ENCODE measurements at regions not wholly inside any gene's neighbourhood (a gene's known extent, or its start where the extent isn't known, plus 50 kb on each side); places are given as distances from the start of the nearest gene placed in this dataset.
A peak's percentile ranks its signal among the peaks of the same experiment; 100 is the strongest.

- H3K9me3 Mint-ChIP-seq (ENCODE audit: low read depth): no peaks in the 10 kb centered on the region
- H3K27me3 Mint-ChIP-seq: no peaks in the 10 kb centered on the region
- H3K27ac Mint-ChIP-seq: no peak overlapping the region
- peaks cover 7% of the 10 kb centered on the region for H3K4me1 Mint-ChIP-seq (ENCODE audit: low read depth)
- no peak overlapping the region for H3K4me3 Mint-ChIP-seq
- no peaks in the 10 kb centered on the region for H3K36me3 Mint-ChIP-seq
Measured at GRCh38 chr2:7604456-7604855, 687.2 kb downstream of the RNF144A start.

GRCh38 chr2:7607441-7608173 lies 690.4 kb downstream of the RNF144A start:
- Mint-ChIP-seq H3K4me1 (ENCODE audit: low read depth) (peaks cover 31% of the 10 kb centered on the region), H3K4me3 (no peak overlapping the region), H3K27ac (no peak overlapping the region), H3K27me3 (no peaks in the 10 kb centered on the region), H3K36me3 (no peaks in the 10 kb centered on the region), H3K9me3 (ENCODE audit: low read depth) (no peaks in the 10 kb centered on the region)

GRCh38 chr2:7609556-7609955 lies 692.3 kb downstream of the RNF144A start:
- Mint-ChIP-seq H3K27ac (peak overlapping the region; percentile 25), H3K36me3 (no peaks in the 10 kb centered on the region), H3K4me3 (no peak overlapping the region), H3K9me3 (ENCODE audit: low read depth) (no peaks in the 10 kb centered on the region), H3K4me1 (ENCODE audit: low read depth) (peaks cover 31% of the 10 kb centered on the region), H3K27me3 (no peaks in the 10 kb centered on the region)

GRCh38 chr2:7609974-7610373 lies 692.8 kb downstream of the RNF144A start:
- Mint-ChIP-seq H3K4me1 (ENCODE audit: low read depth) (peaks cover 31% of the 10 kb centered on the region), H3K4me3 (no peak overlapping the region), H3K36me3 (no peaks in the 10 kb centered on the region), H3K9me3 (ENCODE audit: low read depth) (no peaks in the 10 kb centered on the region), H3K27ac (peak overlapping the region; percentile 25), H3K27me3 (no peaks in the 10 kb centered on the region)

- no peaks in the 10 kb centered on the region for H3K9me3 Mint-ChIP-seq (ENCODE audit: low read depth)
- no peak overlapping the region for H3K27ac Mint-ChIP-seq
- H3K36me3 Mint-ChIP-seq: no peaks in the 10 kb centered on the region
- H3K4me1 Mint-ChIP-seq (ENCODE audit: low read depth): peaks cover 31% of the 10 kb centered on the region
- no peaks in the 10 kb centered on the region for H3K27me3 Mint-ChIP-seq
- H3K4me3 Mint-ChIP-seq: no peak overlapping the region
Measured at GRCh38 chr2:7611750-7612149, 694.5 kb downstream of the RNF144A start.

GRCh38 chr2:7612969-7613368 lies 695.8 kb downstream of the RNF144A start:
- no peak overlapping the region for H3K4me3 Mint-ChIP-seq
- no peak overlapping the region for H3K27ac Mint-ChIP-seq
- no peaks in the 10 kb centered on the region for H3K36me3 Mint-ChIP-seq
- H3K4me1 Mint-ChIP-seq (ENCODE audit: low read depth): peaks cover 27% of the 10 kb centered on the region
- H3K27me3 Mint-ChIP-seq: no peaks in the 10 kb centered on the region
- no peaks in the 10 kb centered on the region for H3K9me3 Mint-ChIP-seq (ENCODE audit: low read depth)

GRCh38 chr2:7613831-7614230 lies 696.6 kb downstream of the RNF144A start:
- Mint-ChIP-seq H3K27ac (no peak overlapping the region), H3K27me3 (no peaks in the 10 kb centered on the region), H3K4me3 (no peak overlapping the region), H3K4me1 (ENCODE audit: low read depth) (peaks cover 24% of the 10 kb centered on the region), H3K9me3 (ENCODE audit: low read depth) (no peaks in the 10 kb centered on the region), H3K36me3 (no peaks in the 10 kb centered on the region)

GRCh38 chr2:7618031-7618430 lies 700.8 kb downstream of the RNF144A start:
- Mint-ChIP-seq H3K4me1 (ENCODE audit: low read depth) (peaks cover 17% of the 10 kb centered on the region), H3K36me3 (peaks cover 6% of the 10 kb centered on the region), H3K9me3 (ENCODE audit: low read depth) (peaks cover 11% of the 10 kb centered on the region), H3K27me3 (no peaks in the 10 kb centered on the region), H3K27ac (no peak overlapping the region), H3K4me3 (no peak overlapping the region)

GRCh38 chr2:7619203-7619970 lies 702.2 kb downstream of the RNF144A start:
- Mint-ChIP-seq H3K27me3 (no peaks in the 10 kb centered on the region), H3K9me3 (ENCODE audit: low read depth) (peaks cover 11% of the 10 kb centered on the region), H3K27ac (no peak overlapping the region), H3K36me3 (peaks cover 6% of the 10 kb centered on the region), H3K4me3 (no peak overlapping the region), H3K4me1 (ENCODE audit: low read depth) (peaks cover 17% of the 10 kb centered on the region)

GRCh38 chr2:7620255-7620654 lies 703.0 kb downstream of the RNF144A start:
- Mint-ChIP-seq H3K9me3 (ENCODE audit: low read depth) (peaks cover 11% of the 10 kb centered on the region), H3K4me1 (ENCODE audit: low read depth) (peaks cover 17% of the 10 kb centered on the region), H3K27ac (no peak overlapping the region), H3K27me3 (no peaks in the 10 kb centered on the region), H3K4me3 (no peak overlapping the region), H3K36me3 (peaks cover 6% of the 10 kb centered on the region)

- H3K4me1 Mint-ChIP-seq (ENCODE audit: low read depth): peaks cover 22% of the 10 kb centered on the region
- no peaks in the 10 kb centered on the region for H3K27me3 Mint-ChIP-seq
- H3K27ac Mint-ChIP-seq: no peak overlapping the region
- peaks cover 11% of the 10 kb centered on the region for H3K9me3 Mint-ChIP-seq (ENCODE audit: low read depth)
- no peak overlapping the region for H3K4me3 Mint-ChIP-seq
- peaks cover 6% of the 10 kb centered on the region for H3K36me3 Mint-ChIP-seq
Measured at GRCh38 chr2:7621018-7621814, 704.0 kb downstream of the RNF144A start.

- Mint-ChIP-seq H3K4me1 (ENCODE audit: low read depth) (peaks cover 15% of the 10 kb centered on the region), H3K27ac (no peak overlapping the region), H3K9me3 (ENCODE audit: low read depth) (peaks cover 17% of the 10 kb centered on the region), H3K36me3 (peaks cover 6% of the 10 kb centered on the region), H3K27me3 (no peaks in the 10 kb centered on the region), H3K4me3 (no peak overlapping the region)
Measured at GRCh38 chr2:7625392-7626138, 708.4 kb downstream of the RNF144A start.

- H3K4me3 Mint-ChIP-seq: no peak overlapping the region
- H3K36me3 Mint-ChIP-seq: peaks cover 6% of the 10 kb centered on the region
- no peaks in the 10 kb centered on the region for H3K27me3 Mint-ChIP-seq
- H3K27ac Mint-ChIP-seq: no peak overlapping the region
- H3K9me3 Mint-ChIP-seq (ENCODE audit: low read depth): peaks cover 14% of the 10 kb centered on the region
- peaks cover 11% of the 10 kb centered on the region for H3K4me1 Mint-ChIP-seq (ENCODE audit: low read depth)
Measured at GRCh38 chr2:7626139-7626537, 708.9 kb downstream of the RNF144A start.

GRCh38 chr2:7627583-7627982 lies 710.4 kb downstream of the RNF144A start:
- H3K4me3 Mint-ChIP-seq: no peak overlapping the region
- H3K27me3 Mint-ChIP-seq: no peaks in the 10 kb centered on the region
- peaks cover 6% of the 10 kb centered on the region for H3K9me3 Mint-ChIP-seq (ENCODE audit: low read depth)

More at GRCh38 chr2:7627583-7627982, 710.4 kb downstream of the RNF144A start:
- H3K4me1 Mint-ChIP-seq (ENCODE audit: low read depth): peaks cover 5% of the 10 kb centered on the region
- H3K36me3 Mint-ChIP-seq: no peaks in the 10 kb centered on the region
- H3K27ac Mint-ChIP-seq: no peak overlapping the region
